Smooth muscle cell (in vitro differentiated cells): ENCODE measurements at regions not wholly inside any gene's neighbourhood (a gene's known extent, or its start where the extent isn't known, plus 50 kb on each side); places are given as distances from the start of the nearest gene placed in this dataset.

Experiments used
- DNase-seq: peaks from one replicate; lab custom pipeline; 2025; ENCODE audit not compliant: unreplicated experiment; lab: John Stamatoyannopoulos, UW
- H2AFZ ChIP-seq: fragments of 200-600 bp; sonication (generic); 2 replicates; pipeline ENCODE4 v1.6.0; 2016; ENCODE audit warnings: antibody characterized with exemption, low read depth, mild to moderate bottlenecking
- H3F3A ChIP-seq: fragments of 200-600 bp; sonication (generic); 2 replicates; pipeline ENCODE4 v1.6.0; 2017; ENCODE audit warnings: antibody characterized with exemption, low read depth
- H3K27ac ChIP-seq: fragments of 200-600 bp; sonication (generic); 2 replicates; pipeline ENCODE4 v1.5.1; 2016; ENCODE audit warnings: low read depth, mild to moderate bottlenecking
- H3K27me3 ChIP-seq: fragments of 200-600 bp; sonication (generic); 2 replicates; pipeline ENCODE4 v1.6.1; 2016; ENCODE audit warnings: low read depth, mild to moderate bottlenecking
- H3K36me3 ChIP-seq: fragments of 200-600 bp; sonication (generic); 2 replicates; pipeline ENCODE4 v1.5.1; 2016; ENCODE audit warnings: low read depth
- H3K4me1 ChIP-seq: fragments of 200-600 bp; sonication (generic); 2 replicates; pipeline ENCODE4 v1.5.1; 2016; ENCODE audit warnings: low read depth
- H3K4me2 ChIP-seq: fragments of 200-600 bp; sonication (generic); 2 replicates; pipeline ENCODE4 v1.6.0; 2016; ENCODE audit warnings: mild to moderate bottlenecking
- H3K4me3 ChIP-seq: fragments of 200-600 bp; sonication (generic); 2 replicates; pipeline ENCODE4 v1.5.1; 2016; ENCODE audit warnings: mild to moderate bottlenecking
- H3K79me2 ChIP-seq: fragments of 200-600 bp; sonication (generic); 2 replicates; pipeline ENCODE4 v1.6.0; 2016; ENCODE audit warnings: low read depth, mild to moderate bottlenecking
- H3K9ac ChIP-seq: fragments of 200-600 bp; sonication (generic); 2 replicates; pipeline ENCODE4 v1.6.0; 2016; ENCODE audit warnings: low read depth
- H3K9me3 ChIP-seq: fragments of 200-600 bp; sonication (generic); replicated peaks from 2 replicates; pipeline ENCODE4 v1.5.1; 2016; ENCODE audit warnings: low read depth
- H4K20me1 ChIP-seq: fragments of 200-600 bp; sonication (generic); 2 replicates; pipeline ENCODE4 v1.6.0; 2016; ENCODE audit warnings: low read depth
- WGBS: methylation state at CpG from one replicate; pipeline ENCODE4 v1.1.7; 2016; ENCODE audit warnings: low lambda C conversion rate; 5-methylcytosine and 5-hydroxymethylcytosine counted together
- TF ChIP-seq, protein P1 (sequence below): fragments of 200-600 bp; sonication (generic); IDR thresholded peaks from 2 replicates; pipeline ENCODE4 v1.5.1; 2017; ENCODE audit warnings: borderline replicate concordance, mild to moderate bottlenecking, antibody characterized with exemption; ENCODE audit not compliant: insufficient read depth, poor library complexity, severe bottlenecking

GRCh38 chr13:93086329-93086728 is 140.3 kb upstream of the GPC6 start:
- Histone ChIP-seq H3K36me3 (no peaks in the 10 kb centered on the region), H3K27ac (no peak overlapping the region), H4K20me1 (no peaks in the 10 kb centered on the region), H2AFZ (no peak overlapping the region), H3K9ac (no peak overlapping the region), H3K4me1 (no peaks in the 10 kb centered on the region), H3K79me2 (no peaks in the 10 kb centered on the region), H3F3A (no peaks in the 10 kb centered on the region), H3K4me2 (no peak overlapping the region), H3K27me3 (peaks cover 3% of the 10 kb centered on the region), H3K9me3 (no peaks in the 10 kb centered on the region), H3K4me3 (no peak overlapping the region)
- TF ChIP-seq, protein P1, sequence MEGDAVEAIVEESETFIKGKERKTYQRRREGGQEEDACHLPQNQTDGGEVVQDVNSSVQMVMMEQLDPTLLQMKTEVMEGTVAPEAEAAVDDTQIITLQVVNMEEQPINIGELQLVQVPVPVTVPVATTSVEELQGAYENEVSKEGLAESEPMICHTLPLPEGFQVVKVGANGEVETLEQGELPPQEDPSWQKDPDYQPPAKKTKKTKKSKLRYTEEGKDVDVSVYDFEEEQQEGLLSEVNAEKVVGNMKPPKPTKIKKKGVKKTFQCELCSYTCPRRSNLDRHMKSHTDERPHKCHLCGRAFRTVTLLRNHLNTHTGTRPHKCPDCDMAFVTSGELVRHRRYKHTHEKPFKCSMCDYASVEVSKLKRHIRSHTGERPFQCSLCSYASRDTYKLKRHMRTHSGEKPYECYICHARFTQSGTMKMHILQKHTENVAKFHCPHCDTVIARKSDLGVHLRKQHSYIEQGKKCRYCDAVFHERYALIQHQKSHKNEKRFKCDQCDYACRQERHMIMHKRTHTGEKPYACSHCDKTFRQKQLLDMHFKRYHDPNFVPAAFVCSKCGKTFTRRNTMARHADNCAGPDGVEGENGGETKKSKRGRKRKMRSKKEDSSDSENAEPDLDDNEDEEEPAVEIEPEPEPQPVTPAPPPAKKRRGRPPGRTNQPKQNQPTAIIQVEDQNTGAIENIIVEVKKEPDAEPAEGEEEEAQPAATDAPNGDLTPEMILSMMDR: no peak
- DNase-seq: no peak
- WGBS: 72% methylated on average over 2 of the region's 2 CpGs

GRCh38 chr13:93098972-93099371 is 127.6 kb upstream of the GPC6 start:
- TF ChIP-seq, protein P1: no peak
- no peaks in the 10 kb centered on the region for H3K36me3 ChIP-seq
- H3K4me3 ChIP-seq: no peak overlapping the region
- H3K4me2 ChIP-seq: no peak overlapping the region
- H3K27me3 ChIP-seq: no peaks in the 10 kb centered on the region
- no peak overlapping the region for H2AFZ ChIP-seq
- no peaks in the 10 kb centered on the region for H3F3A ChIP-seq
- 94% methylated on average over 6 of the region's 6 CpGs for WGBS
- no peak for DNase-seq
- H4K20me1 ChIP-seq: no peaks in the 10 kb centered on the region
- H3K9ac ChIP-seq: no peak overlapping the region
- H3K4me1 ChIP-seq: no peaks in the 10 kb centered on the region
- H3K79me2 ChIP-seq: no peaks in the 10 kb centered on the region
- H3K27ac ChIP-seq: no peak overlapping the region
- no peaks in the 10 kb centered on the region for H3K9me3 ChIP-seq

- Histone ChIP-seq H3K4me1 (no peaks in the 10 kb centered on the region), H3F3A (no peaks in the 10 kb centered on the region), H3K4me3 (no peak overlapping the region), H4K20me1 (no peaks in the 10 kb centered on the region), H3K4me2 (no peak overlapping the region), H3K27me3 (no peaks in the 10 kb centered on the region), H3K27ac (no peak overlapping the region), H3K79me2 (no peaks in the 10 kb centered on the region), H3K36me3 (no peaks in the 10 kb centered on the region), H3K9me3 (no peaks in the 10 kb centered on the region), H2AFZ (no peak overlapping the region), H3K9ac (no peak overlapping the region)
- TF ChIP-seq, protein P1: no peak
- no peak for DNase-seq
- 85% methylated on average over 2 of the region's 2 CpGs for WGBS
Measured at GRCh38 chr13:93101226-93101734, 125.3 kb upstream of the GPC6 start.

- Histone ChIP-seq H3K9me3 (no peaks in the 10 kb centered on the region), H3K9ac (no peak overlapping the region), H3K4me2 (no peak overlapping the region), H4K20me1 (no peaks in the 10 kb centered on the region), H3K79me2 (no peaks in the 10 kb centered on the region), H3K4me1 (no peaks in the 10 kb centered on the region), H3K27ac (no peak overlapping the region), H2AFZ (no peak overlapping the region), H3F3A (no peaks in the 10 kb centered on the region), H3K36me3 (no peaks in the 10 kb centered on the region), H3K27me3 (no peaks in the 10 kb centered on the region), H3K4me3 (no peak overlapping the region)
- no peak for DNase-seq
- 93% methylated on average over 6 of the region's 6 CpGs for WGBS
- TF ChIP-seq, protein P1: no peak
Measured at GRCh38 chr13:93104270-93104669, 122.3 kb upstream of the GPC6 start.
